ENCODE measurements at regions not wholly inside any gene's neighbourhood (a gene's known extent, or its start where the extent isn't known, plus 50 kb on each side); places are given as distances from the start of the nearest gene placed in this dataset.

DNA sequence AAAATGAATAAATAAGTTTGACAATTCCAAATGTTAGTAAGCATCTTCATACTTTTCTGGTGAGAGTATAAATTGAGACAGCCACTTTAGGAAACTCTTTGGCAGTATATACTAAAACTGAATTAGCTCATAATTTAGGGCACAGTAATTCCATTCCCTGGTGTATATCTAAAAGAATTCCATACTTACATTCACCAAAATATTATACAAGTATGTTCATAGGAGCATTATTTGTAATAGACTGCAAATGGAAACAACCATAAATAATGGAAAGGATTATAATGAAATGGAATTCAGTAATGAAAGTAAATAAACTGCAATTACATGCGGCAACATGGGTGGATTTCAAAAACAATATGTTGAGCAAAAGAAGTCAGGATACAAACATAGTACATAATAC, 315.8 kb upstream of the LRRC4C start:
- Mint-ChIP-seq H3K27ac (no peak overlapping the region), H3K27me3 (ENCODE audit: low read depth in 3 of 3) (peaks cover 0 to 2% (median 0%) of the 10 kb centered on the region in 3 donors), H3K36me3 (no peaks in the 10 kb centered on the region), H3K9me3 (peaks cover under 1 to 14% (median 8%) of the 10 kb centered on the region in 7 donors), H3K4me3 (no peak overlapping the region), H3K4me1 (no peaks in the 10 kb centered on the region)
- no CpG with 5 or more reads among the region's 1 CpG for WGBS (ENCODE audit: insufficient coverage)
- Histone ChIP-seq H3K4me1 (ENCODE audit: control insufficient read depth in 1 of 2, insufficient read depth in 2 of 2, low read length in 2 of 2) (no peaks in the 10 kb centered on the region), H3K79me2 (ENCODE audit: insufficient read depth, low read length) (no peaks in the 10 kb centered on the region), H3K4me2 (replicated peaks; ENCODE audit: extremely low read depth, low read length, poor library complexity, severe bottlenecking) (no peak overlapping the region), H3K4me3 (replicated peaks in 1 of 3; ENCODE audit: low read depth in 2 of 3, low read length in 3 of 3) (no peak overlapping the region), H3K27ac (ENCODE audit: low read depth in 1 of 2, low read length in 2 of 2) (no peak overlapping the region), H3K9me3 (replicated peaks in 1 of 2; ENCODE audit: control insufficient read depth in 1 of 2, insufficient read depth in 1 of 2, low read length in 2 of 2) (peaks cover 3 to 9% of the 10 kb centered on the region in 2 donors), H3K27me3 (ENCODE audit: control insufficient read depth in 2 of 2, insufficient read depth in 2 of 2, low read length in 2 of 2) (no peaks in the 10 kb centered on the region), H3K9ac (ENCODE audit: insufficient read depth, low read length, poor library complexity, severe bottlenecking) (no peak overlapping the region), H2AFZ (ENCODE audit: insufficient read depth, low read depth, low read length, poor library complexity, severe bottlenecking) (no peak overlapping the region), H4K20me1 (ENCODE audit: insufficient read depth, low read length) (no peaks in the 10 kb centered on the region), H3K36me3 (replicated peaks in 1 of 2; ENCODE audit: control insufficient read depth in 1 of 2, insufficient read depth in 2 of 2, low read length in 2 of 2) (no peaks in the 10 kb centered on the region)
- no peak for DNase-seq
- intact Hi-C loops (cut with micrococcal nuclease): no loop called here
- TF ChIP-seq, protein P1, sequence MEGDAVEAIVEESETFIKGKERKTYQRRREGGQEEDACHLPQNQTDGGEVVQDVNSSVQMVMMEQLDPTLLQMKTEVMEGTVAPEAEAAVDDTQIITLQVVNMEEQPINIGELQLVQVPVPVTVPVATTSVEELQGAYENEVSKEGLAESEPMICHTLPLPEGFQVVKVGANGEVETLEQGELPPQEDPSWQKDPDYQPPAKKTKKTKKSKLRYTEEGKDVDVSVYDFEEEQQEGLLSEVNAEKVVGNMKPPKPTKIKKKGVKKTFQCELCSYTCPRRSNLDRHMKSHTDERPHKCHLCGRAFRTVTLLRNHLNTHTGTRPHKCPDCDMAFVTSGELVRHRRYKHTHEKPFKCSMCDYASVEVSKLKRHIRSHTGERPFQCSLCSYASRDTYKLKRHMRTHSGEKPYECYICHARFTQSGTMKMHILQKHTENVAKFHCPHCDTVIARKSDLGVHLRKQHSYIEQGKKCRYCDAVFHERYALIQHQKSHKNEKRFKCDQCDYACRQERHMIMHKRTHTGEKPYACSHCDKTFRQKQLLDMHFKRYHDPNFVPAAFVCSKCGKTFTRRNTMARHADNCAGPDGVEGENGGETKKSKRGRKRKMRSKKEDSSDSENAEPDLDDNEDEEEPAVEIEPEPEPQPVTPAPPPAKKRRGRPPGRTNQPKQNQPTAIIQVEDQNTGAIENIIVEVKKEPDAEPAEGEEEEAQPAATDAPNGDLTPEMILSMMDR (IDR thresholded peaks at IDR 0.05): no peak

DNA sequence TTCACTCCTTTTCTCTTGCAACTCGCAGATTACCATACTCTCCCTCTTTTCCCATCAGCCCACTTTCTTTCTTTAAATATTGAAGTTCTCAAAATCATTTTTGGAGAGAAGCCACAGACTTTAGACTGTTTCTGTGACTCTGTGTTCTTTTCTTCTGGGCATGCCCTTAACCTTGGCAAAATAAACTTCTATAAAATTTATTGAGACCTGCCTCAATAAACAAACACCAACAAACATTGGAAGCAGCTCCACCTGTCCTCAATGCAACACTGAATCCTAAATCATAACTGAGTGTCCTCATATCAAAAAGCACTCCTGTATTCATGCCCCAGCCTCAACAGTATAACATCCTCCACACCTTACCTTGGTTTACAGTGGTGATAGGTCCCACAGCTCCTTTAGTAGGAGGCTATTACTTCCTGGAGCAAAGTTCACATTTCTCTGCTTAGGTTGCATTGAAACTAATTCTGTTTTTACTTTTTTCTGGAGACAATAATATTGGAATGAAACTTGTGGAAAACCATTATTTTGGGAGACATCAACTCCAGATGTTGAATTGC, 320.0 kb upstream of the LRRC4C start:
- H3K9me3 ChIP-seq (replicated peaks in 1 of 2; ENCODE audit: control insufficient read depth in 1 of 2, insufficient read depth in 1 of 2, low read length in 2 of 2): peaks cover 3 to 10% of the 10 kb centered on the region in 2 donors
- no peak for DNase-seq
- H3K27me3 Mint-ChIP-seq (ENCODE audit: low read depth in 3 of 3): peaks cover 0 to 2% (median 0%) of the 10 kb centered on the region in 3 donors
- no peak overlapping the region for H3K4me3 Mint-ChIP-seq
- H3K4me1 Mint-ChIP-seq: no peaks in the 10 kb centered on the region
- no peak overlapping the region for H3K4me3 ChIP-seq (replicated peaks in 1 of 3; ENCODE audit: low read depth in 2 of 3, low read length in 3 of 3)
- no peaks in the 10 kb centered on the region for H3K79me2 ChIP-seq (ENCODE audit: insufficient read depth, low read length)
- no CpG with 5 or more reads among the region's 1 CpG for WGBS (ENCODE audit: insufficient coverage)
- H3K9me3 Mint-ChIP-seq: peaks cover 0 to 13% (median 6%) of the 10 kb centered on the region in 7 donors
- H3K27ac ChIP-seq (ENCODE audit: low read depth in 1 of 2, low read length in 2 of 2): no peak overlapping the region
- H3K4me1 ChIP-seq (ENCODE audit: control insufficient read depth in 1 of 2, insufficient read depth in 2 of 2, low read length in 2 of 2): no peaks in the 10 kb centered on the region
- no peaks in the 10 kb centered on the region for H3K36me3 ChIP-seq (replicated peaks in 1 of 2; ENCODE audit: control insufficient read depth in 1 of 2, insufficient read depth in 2 of 2, low read length in 2 of 2)
- no peaks in the 10 kb centered on the region for H3K27me3 ChIP-seq (ENCODE audit: control insufficient read depth in 2 of 2, insufficient read depth in 2 of 2, low read length in 2 of 2)
- H3K27ac Mint-ChIP-seq: no peak overlapping the region
- H3K9ac ChIP-seq (ENCODE audit: insufficient read depth, low read length, poor library complexity, severe bottlenecking): no peak overlapping the region
- H4K20me1 ChIP-seq (ENCODE audit: insufficient read depth, low read length): no peaks in the 10 kb centered on the region
- no peak overlapping the region for H3K4me2 ChIP-seq (replicated peaks; ENCODE audit: extremely low read depth, low read length, poor library complexity, severe bottlenecking)
- intact Hi-C loops (cut with micrococcal nuclease): no loop called here
- H3K36me3 Mint-ChIP-seq: no peaks in the 10 kb centered on the region
- TF ChIP-seq, protein P1 (IDR thresholded peaks at IDR 0.05): no peak
- H2AFZ ChIP-seq (ENCODE audit: insufficient read depth, low read depth, low read length, poor library complexity, severe bottlenecking): no peak overlapping the region
